NCI-H345 treated with DMSO at 0.1 percent for 48 hours (cell line): ENCODE measurements at regions not wholly inside any gene's neighbourhood (a gene's known extent, or its start where the extent isn't known, plus 50 kb on each side); places are given as distances from the start of the nearest gene placed in this dataset.
"Not testable (repeated sequence)": the region's sequence is repeated elsewhere in the genome, so short reads cannot be mapped to it uniquely, and the experiment has no call there.

Source experiments
- DNase-seq: peaks from one replicate; lab custom pipeline; 2025; ENCODE audit not compliant: unreplicated experiment; lab: John Stamatoyannopoulos, UW

DNA sequence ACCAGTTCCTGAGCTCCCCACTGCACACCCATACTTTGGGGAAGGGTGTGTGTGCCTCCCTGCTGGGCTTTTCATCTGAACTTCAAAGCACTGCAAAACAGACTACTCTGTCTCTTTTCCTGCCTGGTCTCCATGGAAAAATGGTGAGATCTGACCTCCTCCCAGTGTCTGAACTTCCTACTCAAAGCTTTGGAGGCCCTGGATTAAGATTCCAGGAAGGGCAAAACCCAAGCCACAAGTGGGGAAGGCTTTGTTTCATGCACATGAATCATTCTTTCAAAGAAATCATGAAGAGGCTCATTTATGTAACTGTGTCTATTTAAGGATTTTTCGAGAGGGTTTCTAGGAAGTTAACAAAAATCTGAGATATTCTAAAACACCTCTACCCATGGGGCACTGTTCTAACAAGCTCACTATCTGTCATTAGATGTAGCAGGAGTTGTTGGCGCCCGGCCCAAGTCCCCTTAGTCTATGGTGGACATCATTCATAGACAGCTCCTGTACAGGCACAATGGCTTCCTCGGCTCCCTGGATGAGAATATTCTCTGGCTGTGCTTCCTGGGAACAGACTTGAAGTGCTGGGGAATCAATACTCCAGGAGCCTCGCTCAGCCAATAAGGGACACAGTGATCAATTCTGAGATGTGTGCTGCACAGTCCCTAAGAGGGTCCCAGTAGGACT, 224.0 kb downstream of the KTN1 start:
- DNase-seq, result no peak

DNA sequence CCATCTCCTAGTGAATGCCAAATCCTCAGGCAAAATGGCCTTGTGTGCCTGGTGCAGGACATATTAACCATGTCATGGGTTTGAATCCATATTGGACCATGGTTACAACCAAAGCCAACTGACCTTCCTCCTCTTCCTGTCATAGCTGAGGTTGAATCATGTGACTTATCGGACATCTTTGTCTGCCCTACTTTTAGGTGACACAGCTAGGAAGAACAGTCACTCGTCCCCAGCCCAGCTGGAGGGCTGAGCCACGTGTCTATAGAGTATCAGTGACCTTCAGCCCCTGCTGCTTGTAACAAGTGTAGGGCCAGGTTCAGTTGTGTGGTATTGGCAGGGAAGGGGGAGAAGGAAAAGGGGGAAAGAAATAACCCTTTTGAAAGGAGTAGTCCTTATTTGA, 225.2 kb downstream of the KTN1 start:
- DNase-seq, result no peak

DNA sequence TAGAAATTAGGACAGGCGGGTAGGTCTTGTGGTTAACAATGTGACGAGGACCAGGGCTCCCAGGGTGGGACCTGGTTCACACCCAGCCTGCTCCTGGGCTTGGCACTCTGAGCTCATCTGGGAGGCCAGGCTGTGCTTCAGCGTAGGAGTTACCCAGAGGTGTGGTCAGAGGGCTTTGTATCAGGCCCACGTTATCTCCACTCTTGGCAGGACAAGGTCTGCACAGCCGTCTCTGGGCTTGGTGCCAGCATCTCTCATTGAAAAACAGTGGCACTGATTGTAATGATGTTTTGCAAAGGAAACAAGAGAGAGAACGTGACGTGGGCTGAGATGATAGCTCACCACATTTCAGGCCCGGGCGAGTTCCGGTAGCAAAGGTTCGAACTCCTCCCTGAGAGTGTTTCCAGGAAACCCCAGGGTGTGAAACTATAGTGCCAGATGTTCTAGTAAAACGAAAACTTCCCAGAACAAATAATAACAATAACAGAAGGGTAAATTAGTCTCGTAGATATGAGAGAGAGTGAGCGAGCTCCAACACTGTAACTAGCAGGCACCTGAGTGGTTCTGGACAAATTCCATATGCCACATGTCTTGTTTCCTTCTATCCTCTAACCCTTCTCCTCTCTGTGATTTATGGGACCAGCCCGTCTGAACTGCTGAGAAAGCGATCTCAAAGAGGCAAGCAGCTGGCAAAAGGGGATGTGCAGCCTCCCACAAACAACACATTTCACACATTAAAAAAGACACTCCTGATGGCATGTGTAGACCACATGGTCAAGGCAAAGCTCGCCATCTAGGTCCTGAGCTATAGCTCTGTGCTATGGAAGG, 227.3 kb downstream of the KTN1 start:
- DNase-seq, result peak; percentile 84

DNA sequence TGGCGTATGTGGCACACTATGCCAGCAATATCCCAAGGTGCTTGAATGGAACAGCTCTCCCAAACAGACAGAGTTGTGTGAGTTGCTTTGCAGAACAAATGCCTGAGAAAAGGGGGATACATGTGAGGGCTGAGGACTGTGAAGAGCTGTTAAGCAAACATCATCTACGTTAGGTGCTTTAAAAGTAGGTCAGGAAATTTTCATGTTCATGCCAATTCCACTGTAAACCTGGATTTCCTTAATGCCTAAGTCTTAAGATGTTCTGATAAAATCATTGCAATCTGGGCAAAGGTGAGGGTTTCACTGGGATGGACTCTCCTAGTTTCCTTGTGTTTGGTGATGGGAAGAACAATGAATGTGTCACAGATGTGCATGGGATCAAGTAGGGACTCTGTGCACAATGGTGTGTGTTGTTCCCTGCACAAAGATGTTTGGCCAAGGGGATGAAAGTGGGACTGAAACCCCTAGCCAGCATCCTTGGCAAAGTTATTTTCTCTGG, 227.9 kb downstream of the KTN1 start:
- DNase-seq, result no peak

DNA sequence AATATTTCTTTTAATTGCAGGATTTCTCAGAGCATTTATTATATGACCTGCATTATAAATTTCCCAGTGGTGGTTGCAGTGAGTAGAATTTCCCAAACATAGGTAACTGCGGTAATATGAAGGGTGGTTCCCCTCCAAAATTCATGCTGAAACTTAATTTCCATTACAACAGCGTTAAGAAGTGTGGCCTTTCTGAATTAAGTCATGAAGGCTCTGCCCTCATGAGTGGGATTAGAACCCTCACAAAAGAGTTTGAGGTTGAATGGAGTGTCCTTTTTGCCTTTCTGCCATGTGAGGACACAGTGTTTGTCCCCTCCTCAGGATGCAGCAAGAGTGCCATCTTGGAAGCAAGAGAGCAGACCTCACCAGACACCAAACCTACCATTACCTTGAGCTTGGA, 233.6 kb downstream of the KTN1 start:
- no peak for DNase-seq

DNA sequence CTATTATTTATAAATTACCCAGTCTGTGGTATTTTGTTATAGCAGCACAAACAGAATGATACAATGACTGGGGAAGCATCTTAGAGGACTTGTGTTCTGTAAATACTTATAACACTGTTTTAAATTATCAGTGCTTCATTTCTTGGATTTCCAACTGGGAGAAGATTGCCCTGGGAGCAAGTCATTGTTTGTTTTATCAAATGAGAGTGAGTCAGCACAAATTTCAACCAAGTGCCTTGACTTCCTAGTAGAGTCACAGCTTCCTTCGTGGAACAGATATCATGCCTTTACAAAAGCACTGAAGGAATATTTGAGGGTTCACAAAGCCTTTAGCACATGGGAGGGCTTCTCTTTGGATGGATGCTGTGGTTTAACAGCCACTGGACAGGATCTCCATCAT, 234.1 kb downstream of the KTN1 start:
- no peak for DNase-seq

DNA sequence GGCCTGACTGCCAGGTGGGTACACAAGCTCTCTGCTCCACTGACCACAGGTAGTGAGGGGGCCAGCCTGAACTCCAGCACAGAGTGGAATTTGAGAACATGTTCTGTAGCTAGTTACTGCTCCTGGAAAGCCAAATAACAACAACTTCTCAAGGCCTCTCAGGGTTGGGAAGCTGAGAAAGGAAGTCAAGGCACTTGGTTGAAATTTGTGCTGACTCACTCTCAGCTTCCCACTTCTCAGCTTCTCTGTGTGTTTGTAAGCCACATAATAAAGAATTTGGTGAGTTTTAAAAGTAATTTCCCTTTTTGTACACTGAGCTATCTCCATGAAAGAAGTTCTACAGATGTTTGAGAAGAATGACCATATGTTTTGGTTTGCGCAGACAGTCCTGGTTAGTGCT, 234.9 kb downstream of the KTN1 start:
- no peak for DNase-seq

DNA sequence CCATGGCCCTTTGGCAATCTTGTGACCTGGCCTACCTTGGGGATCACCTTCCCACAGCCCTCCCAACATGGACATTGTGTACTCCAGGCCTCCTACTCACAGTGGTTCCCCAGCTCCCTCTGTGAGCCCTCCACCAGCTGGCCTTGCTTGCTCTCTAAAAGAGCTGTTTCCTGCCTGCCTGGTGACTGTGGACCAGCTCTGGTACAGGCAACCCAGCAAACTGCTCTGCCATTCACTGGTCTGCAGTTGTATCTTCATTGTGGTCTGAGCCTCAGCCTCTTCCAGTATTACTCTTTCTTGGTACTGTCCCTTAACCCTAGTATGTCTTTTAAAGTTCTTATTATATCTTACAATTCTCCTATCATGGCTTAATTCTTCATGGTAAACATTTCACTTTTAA, 236.2 kb downstream of the KTN1 start:
- DNase-seq, result no peak

DNA sequence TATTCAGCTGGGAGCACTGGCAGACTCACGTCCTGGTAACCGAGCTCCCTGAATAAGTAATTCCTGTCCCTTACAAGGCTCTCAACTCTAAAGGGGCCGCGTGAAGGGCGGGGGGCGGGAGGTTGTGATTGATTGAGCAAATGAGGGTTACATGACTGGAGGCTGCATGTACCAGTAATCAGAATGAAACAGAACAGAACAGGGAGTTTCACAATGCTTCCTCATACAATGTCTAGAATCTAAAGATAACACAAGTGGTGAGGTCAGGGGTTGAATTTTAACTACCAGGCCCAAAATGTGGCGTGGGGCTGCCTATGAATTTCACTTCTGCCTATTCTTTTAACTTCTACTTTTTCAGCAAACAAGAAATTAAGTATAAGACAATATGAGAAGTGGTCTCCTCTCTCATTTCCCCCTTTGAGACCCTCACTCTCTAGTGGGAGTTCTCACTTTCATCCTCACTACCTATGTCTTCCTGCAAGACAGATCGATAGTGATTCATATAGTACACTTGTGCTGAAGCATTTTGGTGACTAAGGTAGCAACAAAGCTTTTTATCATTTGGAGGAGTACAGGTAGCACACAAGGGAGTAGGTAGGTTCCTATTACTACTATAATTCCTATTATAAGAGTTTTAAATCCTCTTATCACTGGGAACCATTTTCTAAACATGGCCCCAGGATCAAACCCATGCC, 239.8 kb downstream of the KTN1 start:
- DNase-seq, result no peak

DNA sequence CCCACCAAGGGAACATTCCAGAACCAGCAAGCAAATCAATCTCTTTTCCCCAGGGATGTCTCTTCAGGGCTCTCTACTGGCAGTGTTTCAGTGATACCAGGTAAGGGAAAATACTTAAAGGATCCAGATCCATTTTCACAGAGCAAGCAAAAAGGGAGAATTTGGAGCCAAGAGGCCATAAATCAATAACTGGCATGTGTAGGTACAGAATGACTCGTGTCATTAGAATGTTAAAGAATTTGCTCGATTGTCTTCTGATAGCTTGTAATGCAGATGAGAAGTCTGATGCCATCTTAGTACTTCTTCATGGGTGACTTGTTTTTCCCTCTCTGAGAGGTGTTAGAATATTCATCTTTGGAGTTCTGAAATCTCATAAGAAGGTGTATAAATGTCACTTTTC, 242.9 kb downstream of the KTN1 start:
- DNase-seq, result no peak

DNA sequence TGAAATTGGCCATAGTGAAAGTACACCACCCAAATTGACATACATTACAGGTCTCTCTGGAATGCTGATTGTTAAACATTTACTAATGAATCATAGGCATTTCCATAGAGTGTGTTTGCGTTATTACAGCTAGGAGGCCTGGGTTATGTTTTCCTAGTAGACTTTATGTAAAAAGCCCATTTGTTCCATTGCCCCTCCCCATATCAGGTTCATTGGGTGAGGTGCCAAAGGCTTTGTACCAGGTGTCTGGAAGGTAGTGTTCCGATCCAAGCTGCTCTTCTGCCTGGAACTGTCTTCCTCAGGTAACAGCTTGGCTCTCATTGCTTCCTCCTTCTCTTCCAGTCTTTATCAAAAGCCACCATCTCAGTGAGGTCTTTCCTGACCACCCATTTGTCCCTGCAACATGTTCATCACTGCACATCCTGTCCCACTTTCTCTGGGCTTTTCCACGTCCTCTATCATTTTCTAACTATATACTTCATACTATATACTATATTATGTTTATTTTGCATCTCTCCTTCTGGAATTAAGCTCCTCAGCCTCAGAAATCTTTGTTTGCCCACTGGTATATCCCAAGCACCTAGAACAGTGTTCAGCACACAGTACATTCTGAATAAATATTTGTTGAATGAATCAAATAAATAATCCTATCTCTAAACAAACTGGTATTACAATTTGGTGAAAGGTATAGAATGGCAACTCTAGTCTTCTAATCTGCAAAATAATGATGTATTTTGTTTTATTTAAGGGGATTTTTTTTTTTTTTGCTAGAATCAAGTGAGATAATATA, 252.3 kb downstream of the KTN1 start:
- no peak for DNase-seq

DNA sequence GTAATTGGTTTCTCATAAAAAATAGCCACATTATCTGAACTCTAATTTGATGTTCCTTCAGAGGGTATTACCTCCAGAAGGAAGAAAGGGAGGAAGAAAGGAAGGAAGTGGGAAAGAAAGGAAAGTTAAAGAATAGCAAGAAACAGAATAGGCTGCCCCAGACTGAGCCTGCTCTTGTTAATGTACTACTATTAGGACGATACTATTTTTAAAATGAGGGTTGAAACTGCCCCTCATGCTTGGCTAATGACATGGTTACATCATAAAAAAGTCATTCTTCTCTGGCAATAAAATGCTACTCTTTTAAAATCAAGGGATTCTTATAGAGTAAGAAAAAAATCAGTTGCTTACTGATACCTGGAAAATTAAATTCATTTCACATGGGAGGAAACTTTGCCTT, 253.0 kb downstream of the KTN1 start:
- DNase-seq, result no peak

DNA sequence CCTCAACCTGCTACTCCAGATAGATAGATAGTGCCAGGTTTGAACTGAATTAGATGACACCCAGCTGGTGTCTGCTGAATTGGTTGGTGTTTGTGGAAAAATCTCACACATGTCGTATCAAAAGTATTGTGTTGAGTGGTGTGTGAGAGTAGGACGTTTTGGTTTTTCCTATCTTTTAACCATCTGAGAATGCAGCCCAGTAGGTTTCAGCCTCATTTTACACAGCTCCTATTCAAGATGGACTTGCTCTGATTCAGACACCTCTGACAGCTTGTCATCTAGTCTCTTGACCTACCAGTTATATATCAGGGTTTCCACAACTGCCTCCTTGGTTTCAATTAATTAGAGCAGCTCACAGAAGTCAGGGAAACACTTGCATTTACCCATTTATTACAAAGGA, 254.4 kb downstream of the KTN1 start:
- no peak for DNase-seq

DNA sequence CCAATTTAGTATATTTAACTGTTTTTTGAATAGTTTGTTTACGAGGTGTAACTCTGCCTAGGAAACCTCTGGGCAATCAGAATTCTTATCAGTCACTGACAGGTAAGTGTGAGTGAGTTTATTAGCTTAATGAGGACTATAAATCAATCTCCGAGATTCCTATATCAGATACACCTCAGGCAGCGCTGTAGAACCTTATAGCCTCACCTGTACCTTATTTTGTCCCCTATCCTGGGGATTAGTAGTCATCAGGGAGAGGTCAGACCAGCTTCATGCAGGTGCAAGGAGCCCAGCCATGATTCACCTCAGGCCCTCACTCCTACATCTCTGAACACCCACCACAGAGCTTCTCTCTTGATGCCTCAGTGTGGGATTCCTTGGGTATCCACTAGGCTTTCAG, 256.0 kb downstream of the KTN1 start:
- DNase-seq, result no peak

DNA sequence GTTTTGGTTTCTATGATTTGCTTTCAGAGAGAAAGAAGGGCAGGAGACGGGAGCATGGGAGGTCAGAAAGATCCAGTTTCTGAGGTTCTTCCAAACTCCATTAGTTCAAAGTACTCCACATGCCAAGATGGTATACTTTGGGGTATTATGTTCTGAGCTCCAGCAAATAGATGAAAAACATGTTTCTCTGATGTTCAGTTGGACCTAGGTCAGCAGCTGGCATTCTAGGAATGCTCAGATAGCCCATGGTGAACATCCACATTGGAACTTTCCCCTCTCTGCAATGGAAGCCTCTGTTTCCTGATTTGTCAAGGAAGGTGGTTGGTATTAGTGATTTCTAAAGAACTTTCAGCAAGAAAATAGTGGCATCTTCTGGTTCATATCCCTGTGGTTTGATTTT, 257.5 kb downstream of the KTN1 start:
- DNase-seq, result no peak

DNA sequence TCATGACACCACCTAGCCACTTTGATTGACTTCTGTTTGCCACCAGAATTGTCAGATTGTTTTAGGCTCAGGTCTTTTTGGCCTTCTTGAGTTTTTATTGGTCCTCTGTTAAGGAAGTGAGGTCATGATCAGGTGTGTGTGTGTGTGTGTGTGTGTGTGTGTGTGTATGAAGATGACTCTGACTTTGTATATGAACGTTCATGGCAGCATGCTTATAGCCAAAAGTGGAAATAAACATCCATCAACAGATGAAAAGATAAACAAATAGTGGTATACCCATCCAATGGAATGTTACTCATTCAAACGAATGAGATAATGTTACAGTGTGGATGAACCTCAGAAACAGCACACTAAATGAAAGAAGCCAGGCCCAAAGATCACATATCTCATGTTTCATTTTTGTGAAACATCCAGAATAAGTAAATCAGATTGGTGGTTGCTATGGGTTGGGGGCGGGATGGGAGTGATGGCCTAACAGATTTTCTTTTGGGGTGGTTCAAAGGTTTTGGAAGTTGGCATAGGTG, 258.6 kb downstream of the KTN1 start:
- no peak for DNase-seq

DNA sequence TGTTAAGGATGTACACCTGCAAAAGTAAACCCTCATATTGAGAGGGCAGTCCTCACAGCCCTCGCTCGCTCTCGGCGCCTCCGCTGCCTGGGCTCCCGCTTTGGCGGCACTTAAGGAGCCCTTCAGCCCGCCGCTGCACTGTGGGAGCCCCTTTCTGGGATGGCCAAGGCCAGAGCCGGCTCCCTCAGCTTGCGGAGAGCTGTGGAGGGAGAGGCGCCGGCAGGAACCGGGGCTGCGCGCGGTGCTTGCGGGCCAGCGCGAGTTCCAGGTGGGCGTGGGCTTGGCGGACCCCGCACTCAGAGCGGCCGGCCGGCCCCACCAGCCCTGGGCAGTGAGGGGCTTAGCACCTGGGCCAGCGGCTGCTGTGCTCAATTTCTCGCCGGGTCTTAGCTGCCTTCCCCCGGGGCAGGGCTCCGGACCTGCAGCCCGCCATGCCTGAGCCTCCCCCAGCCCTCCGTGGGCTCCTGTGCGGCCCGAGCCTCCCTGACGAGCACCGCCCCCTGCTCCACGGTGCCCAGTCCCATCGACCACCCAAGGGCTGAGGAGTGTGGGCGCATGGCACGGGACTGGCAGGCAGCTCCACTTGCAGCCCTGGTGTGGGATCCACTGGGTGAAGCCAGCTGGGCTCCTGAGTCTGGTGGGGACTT, 259.4 kb downstream of the KTN1 start:
- DNase-seq, result not testable (repeated sequence)

DNA sequence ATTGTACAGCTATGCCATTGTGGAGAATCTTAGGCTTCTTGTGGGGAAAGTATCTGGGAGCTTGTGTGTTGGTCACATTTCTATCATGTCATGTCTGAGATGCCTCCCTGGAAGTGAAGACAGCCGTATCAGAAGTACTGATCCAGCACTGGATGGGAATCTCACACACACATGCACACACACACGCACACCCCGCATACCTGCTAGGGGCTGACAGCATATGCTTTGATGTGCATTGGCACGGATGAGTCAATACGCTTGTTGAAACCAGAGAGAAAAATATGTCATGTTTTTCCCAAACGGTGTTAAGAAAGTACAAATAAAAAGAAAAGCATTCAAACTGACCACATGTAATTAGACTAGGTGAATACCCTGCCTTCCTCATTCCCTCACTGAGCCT, 260.8 kb downstream of the KTN1 start:
- no peak for DNase-seq

DNA sequence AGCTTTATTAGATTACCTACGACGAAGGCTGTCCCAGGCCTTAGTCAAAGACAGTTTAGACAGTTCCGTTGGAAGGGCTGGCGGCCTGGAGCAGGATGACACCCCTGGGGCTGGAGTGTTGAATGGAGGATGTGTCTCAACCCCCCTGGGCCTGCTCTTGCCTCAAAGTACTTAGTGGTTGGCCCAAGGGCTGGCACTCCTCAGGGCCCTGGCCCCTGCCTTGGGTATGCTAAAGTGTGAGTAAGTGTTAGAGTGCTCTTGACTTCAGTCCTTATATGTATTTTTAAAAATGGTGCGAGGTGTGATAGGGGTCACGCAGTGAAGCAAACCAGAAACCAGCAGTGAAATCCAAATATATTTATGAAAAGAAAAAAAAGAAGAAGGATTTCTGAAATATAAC, 261.6 kb downstream of the KTN1 start:
- DNase-seq, result no peak

DNA sequence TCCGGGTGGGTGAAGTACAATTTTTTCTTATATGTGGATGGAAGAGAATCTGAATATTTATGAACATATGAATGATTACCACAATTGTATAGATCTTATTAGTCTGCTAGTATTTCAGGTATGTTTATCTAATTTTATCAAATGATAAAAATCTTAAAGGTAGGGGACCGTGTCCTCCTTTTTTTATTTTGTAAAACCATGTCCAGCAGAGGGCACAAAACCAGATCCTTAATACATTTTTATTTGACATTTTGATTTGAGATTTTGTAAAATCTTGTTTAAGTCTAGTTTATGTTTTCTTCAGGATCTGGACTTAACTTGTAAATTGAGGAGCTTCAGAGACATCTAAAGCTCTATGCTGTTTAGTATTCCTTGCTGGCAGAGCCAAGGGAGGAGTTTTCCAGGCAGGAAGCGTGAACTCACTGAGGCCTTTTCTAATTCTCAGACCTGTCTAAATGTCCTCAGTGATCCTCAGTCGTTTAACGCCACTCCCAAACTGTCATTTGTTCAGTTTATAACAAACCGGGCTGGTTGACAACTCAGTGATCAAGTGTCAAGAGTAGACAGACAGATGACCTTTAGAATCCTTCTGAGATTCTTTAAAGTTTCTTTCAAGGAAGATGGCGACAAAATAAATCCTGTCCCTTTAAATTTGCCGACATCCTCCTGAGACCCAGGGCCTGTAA, 263.9 kb downstream of the KTN1 start:
- no peak for DNase-seq
